Endodermal cell (in vitro differentiated cells): ENCODE measurements at regions not wholly inside any gene's neighbourhood (a gene's known extent, or its start where the extent isn't known, plus 50 kb on each side); places are given as distances from the start of the nearest gene placed in this dataset.

ENCODE experiments used
- DNase-seq: peaks from one replicate; pipeline ENCODE4 v3.0.0-alpha.2; 2017
- H3K27ac ChIP-seq: 2 replicates; pipeline ENCODE4 v1.5.1; 2013; ENCODE audit warnings: mild to moderate bottlenecking, low read depth, low read length, moderate library complexity
- H3K27me3 ChIP-seq: 2 replicates; pipeline ENCODE4 v1.6.1; 2013; ENCODE audit warnings: mild to moderate bottlenecking, low read length, moderate library complexity; ENCODE audit not compliant: insufficient read depth, control insufficient read depth, poor library complexity, severe bottlenecking
- H3K36me3 ChIP-seq: 2 replicates; pipeline ENCODE4 v1.7.0; 2013; ENCODE audit warnings: mild to moderate bottlenecking, low read length, moderate library complexity; ENCODE audit not compliant: control insufficient read depth, insufficient read depth
- H3K4me1 ChIP-seq: one replicate; pipeline ENCODE4 v1.7.0; 2013; ENCODE audit warnings: low read length; ENCODE audit not compliant: control insufficient read depth, insufficient read depth
- H3K4me3 ChIP-seq: 2 replicates; pipeline ENCODE4 v1.5.1; 2013; ENCODE audit warnings: mild to moderate bottlenecking, low read length, moderate library complexity
- H3K9ac ChIP-seq: 2 replicates; pipeline ENCODE4 v1.6.1; 2013; ENCODE audit warnings: mild to moderate bottlenecking, low read length, moderate library complexity; ENCODE audit not compliant: poor library complexity, severe bottlenecking; ENCODE audit errors: extremely low read depth
- H3K9me3 ChIP-seq: 2 replicates; pipeline ENCODE4 v1.6.1; 2013; ENCODE audit warnings: mild to moderate bottlenecking, low read length, moderate library complexity; ENCODE audit not compliant: control insufficient read depth
- H3K27ac Mint-ChIP-seq: 2 replicates; pipeline ENCODE4 v1.8.0; 2020; ENCODE audit warnings: mixed read lengths
- H3K27me3 Mint-ChIP-seq: 2 replicates; pipeline ENCODE4 v1.8.0; 2021; ENCODE audit warnings: mild to moderate bottlenecking, mixed read lengths; ENCODE audit not compliant: insufficient read depth
- H3K36me3 Mint-ChIP-seq: 2 replicates; pipeline ENCODE4 v1.8.0; 2020; ENCODE audit warnings: low read depth, mixed read lengths
- H3K4me1 Mint-ChIP-seq: 2 replicates; pipeline ENCODE4 v1.8.0; 2020; ENCODE audit warnings: mixed read lengths
- H3K4me3 Mint-ChIP-seq: 2 replicates; pipeline ENCODE4 v1.8.0; 2020; ENCODE audit warnings: mild to moderate bottlenecking, moderate library complexity, mixed read lengths
- H3K9me3 Mint-ChIP-seq: 2 replicates; pipeline ENCODE4 v1.8.0; 2020; ENCODE audit warnings: mild to moderate bottlenecking, mixed read lengths
- CTCF ChIP-seq: fragments of 200-600 bp; sonication (generic); conservative IDR thresholded peaks from 2 replicates; pipeline ENCODE4 v1.5.0; 2021; ENCODE audit warnings: antibody characterized with exemption, mild to moderate bottlenecking
- WGBS, 2 experiments: methylation state at CpG; one replicate each; pipeline versions ENCODE4 v1.1.5 to v1.1.7; 2013; ENCODE audit warnings: missing lambda C conversion rate in 2 of 2, mixed read lengths in 1 of 2; ENCODE audit not compliant: insufficient coverage in 1 of 2, insufficient read length in 1 of 2; 5-methylcytosine and 5-hydroxymethylcytosine counted together

DNA sequence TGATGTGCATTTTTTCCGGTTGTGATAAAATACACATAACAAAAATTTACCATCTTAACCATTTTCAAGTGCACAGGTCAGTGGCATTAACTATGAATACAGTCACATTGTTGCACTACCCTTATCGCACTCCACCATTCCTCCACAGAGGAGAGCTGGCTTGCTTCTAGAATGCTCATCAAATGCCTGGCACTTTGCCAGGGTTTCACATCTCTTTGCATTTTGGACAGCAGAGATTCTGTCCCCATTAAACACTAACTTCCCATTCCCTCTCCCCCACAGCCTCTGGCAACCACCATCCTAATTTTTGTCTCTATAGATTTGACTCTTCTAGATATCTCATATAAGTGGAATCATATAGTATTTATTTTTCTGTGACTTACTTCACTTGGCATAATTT lies 165.0 kb downstream of the ASB1 start:
- no peak for TF ChIP-seq CTCF
- no peaks in the 10 kb centered on the region for H3K36me3 ChIP-seq
- no peak overlapping the region for H3K4me3 Mint-ChIP-seq
- DNase-seq: no peak
- no peak overlapping the region for H3K9ac ChIP-seq
- no peak overlapping the region for H3K4me3 ChIP-seq
- 47 to 50% methylated on average over 2 of the region's 2 CpGs for WGBS, 2 experiments
- no peak overlapping the region for H3K27ac ChIP-seq
- no peaks in the 10 kb centered on the region for H3K9me3 Mint-ChIP-seq
- no peaks in the 10 kb centered on the region for H3K4me1 ChIP-seq
- H3K36me3 Mint-ChIP-seq: no peaks in the 10 kb centered on the region
- no peak overlapping the region for H3K27ac Mint-ChIP-seq
- no peaks in the 10 kb centered on the region for H3K9me3 ChIP-seq
- no peaks in the 10 kb centered on the region for H3K4me1 Mint-ChIP-seq
- H3K27me3 Mint-ChIP-seq: no peaks in the 10 kb centered on the region
- H3K27me3 ChIP-seq: no peaks in the 10 kb centered on the region

DNA sequence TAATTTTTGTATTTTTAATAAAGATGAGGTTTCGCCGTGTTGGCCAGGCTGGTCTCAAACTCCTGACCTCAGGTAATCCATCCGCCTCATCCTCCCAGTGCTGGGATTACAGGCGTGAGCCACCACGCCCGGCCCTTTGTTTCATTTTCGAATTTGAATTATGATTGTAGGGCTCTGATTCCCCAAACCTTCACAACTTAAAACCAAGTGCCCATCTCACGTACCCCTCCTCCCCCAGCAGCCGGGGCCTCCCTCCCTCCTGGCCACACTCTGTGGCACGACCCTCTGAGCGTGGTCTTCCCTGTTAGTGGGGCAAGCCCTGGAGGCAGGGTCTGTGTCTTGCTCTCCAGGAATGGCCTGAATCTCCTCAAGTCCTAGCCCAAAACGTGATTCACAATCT lies 166.5 kb downstream of the ASB1 start:
- Mint-ChIP-seq H3K36me3 (no peaks in the 10 kb centered on the region), H3K27ac (no peak overlapping the region), H3K27me3 (no peaks in the 10 kb centered on the region), H3K9me3 (no peaks in the 10 kb centered on the region), H3K4me3 (no peak overlapping the region), H3K4me1 (no peaks in the 10 kb centered on the region)
- no peak for TF ChIP-seq CTCF
- Histone ChIP-seq H3K27ac (no peak overlapping the region), H3K9ac (no peak overlapping the region), H3K4me3 (no peak overlapping the region), H3K4me1 (no peaks in the 10 kb centered on the region), H3K36me3 (no peaks in the 10 kb centered on the region), H3K27me3 (no peaks in the 10 kb centered on the region), H3K9me3 (no peaks in the 10 kb centered on the region)
- DNase-seq: no peak
- WGBS, 2 experiments: 78 to 83% methylated on average over 1 to 12 of the region's 12 CpGs

- H3K4me3 Mint-ChIP-seq: no peak overlapping the region
- no peak overlapping the region for H3K27ac Mint-ChIP-seq
- no peak for DNase-seq
- WGBS, 2 experiments: 92 to 96% methylated on average over 6 to 9 of the region's 9 CpGs
- Histone ChIP-seq H3K27me3 (no peaks in the 10 kb centered on the region), H3K36me3 (no peaks in the 10 kb centered on the region), H3K27ac (no peak overlapping the region), H3K4me1 (no peaks in the 10 kb centered on the region), H3K9me3 (no peaks in the 10 kb centered on the region), H3K4me3 (no peak overlapping the region), H3K9ac (no peak overlapping the region)
- TF ChIP-seq CTCF: no peak
- no peaks in the 10 kb centered on the region for H3K4me1 Mint-ChIP-seq
- no peaks in the 10 kb centered on the region for H3K9me3 Mint-ChIP-seq
- H3K27me3 Mint-ChIP-seq: no peaks in the 10 kb centered on the region
- no peaks in the 10 kb centered on the region for H3K36me3 Mint-ChIP-seq
These were observed 167.0 kb downstream of the ASB1 start for GRCh38 chr2:238593678-238594077.
